ENCODE measurements at regions not wholly inside any gene's neighbourhood (a gene's known extent, or its start where the extent isn't known, plus 50 kb on each side); places are given as distances from the start of the nearest gene placed in this dataset.

GRCh38 chr10:57874810-57875209 is 392.9 kb downstream of the IPMK start:
- no peak for TF ChIP-seq EZH2 (IDR thresholded peaks at IDR 0.05; ENCODE audit: borderline replicate concordance, low read length)
- no peak for TF ChIP-seq CTCF (conservative IDR thresholded peaks at IDR 0.05 in 1 of 2, IDR thresholded peaks at IDR 0.05 in 1 of 2; ENCODE audit: extremely low read depth in 1 of 2, insufficient read depth in 1 of 2, low read depth in 1 of 2, low read length in 2 of 2)
